NCI-H1105 (cell line): ENCODE measurements at regions not wholly inside any gene's neighbourhood (a gene's known extent, or its start where the extent isn't known, plus 50 kb on each side); places are given as distances from the start of the nearest gene placed in this dataset.

Source experiments
- DNase-seq: peaks from one replicate; lab custom pipeline; 2025; lab: John Stamatoyannopoulos, UW

DNA sequence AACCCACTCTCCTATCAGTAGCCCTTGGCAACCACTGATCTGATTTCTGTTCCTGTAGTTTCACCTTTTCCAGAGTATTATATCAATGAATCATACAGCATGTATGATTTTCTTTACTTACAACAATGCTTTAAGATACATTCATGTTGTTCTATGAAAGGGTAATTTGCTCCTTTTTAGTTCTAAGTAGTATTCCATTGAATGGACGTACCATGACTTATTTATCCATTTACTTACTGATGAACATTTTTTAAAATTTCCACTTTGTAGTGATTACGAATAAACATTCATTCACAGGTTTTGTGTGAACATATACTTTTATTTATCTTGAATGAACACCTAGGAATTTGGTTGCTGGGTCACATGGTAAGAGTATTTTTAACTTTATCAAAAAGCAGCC lies 620.8 kb downstream of the HTR1A start:
- DNase-seq: no peak

GRCh38 chr5:63323926-63324325 lies 638.3 kb downstream of the HTR1A start:
- DNase-seq: no peak

- no peak for DNase-seq
Measured at GRCh38 chr5:63314551-63314950, 647.7 kb downstream of the HTR1A start.

- DNase-seq: no peak
Measured at GRCh38 chr5:63310644-63311043, 651.6 kb downstream of the HTR1A start.

DNA sequence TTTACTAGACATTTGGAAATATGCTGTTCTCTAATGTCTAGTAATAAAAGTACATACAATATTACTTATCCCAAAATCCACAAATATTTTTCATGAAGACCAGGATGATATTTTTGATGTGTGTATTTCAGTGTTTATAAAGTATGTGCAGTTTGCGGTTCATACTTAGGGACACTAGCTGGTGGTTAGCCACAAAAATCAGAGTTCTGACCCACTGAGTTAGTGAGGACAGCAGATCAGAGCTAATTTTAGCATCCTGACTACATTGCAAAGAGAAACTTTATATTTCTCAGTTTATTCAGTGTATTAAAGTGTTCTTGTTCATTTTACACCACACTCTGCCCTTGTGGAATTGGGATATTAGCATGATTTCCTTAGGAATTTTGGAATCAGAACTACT lies 655.3 kb downstream of the HTR1A start:
- no peak for DNase-seq

- DNase-seq: no peak
Measured at GRCh38 chr5:63293317-63293716, 668.9 kb downstream of the HTR1A start.

GRCh38 chr5:63286724-63287123 lies 675.5 kb downstream of the HTR1A start:
- no peak for DNase-seq

DNA sequence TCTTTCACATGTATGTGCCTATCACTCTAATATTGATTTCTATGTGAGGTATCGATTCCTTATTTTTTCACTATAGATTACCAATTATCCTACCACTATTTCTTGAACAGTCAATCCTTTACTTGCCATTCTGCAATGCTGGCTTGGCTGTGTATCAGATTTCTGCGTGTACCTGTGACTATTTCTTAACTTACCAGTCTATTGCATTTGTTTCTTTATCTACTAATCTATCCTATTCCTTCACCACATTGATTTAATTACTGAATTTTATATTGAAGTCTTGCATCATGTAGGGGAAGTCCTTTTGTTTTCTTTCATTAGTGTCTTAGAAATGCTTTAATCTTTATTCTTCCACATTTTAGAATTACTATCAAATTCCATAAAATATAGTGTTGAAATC lies 684.8 kb downstream of the LRRC70 start:
- no peak for DNase-seq

- no peak for DNase-seq
Measured at GRCh38 chr5:63262185-63262981, 683.8 kb downstream of the LRRC70 start.

DNA sequence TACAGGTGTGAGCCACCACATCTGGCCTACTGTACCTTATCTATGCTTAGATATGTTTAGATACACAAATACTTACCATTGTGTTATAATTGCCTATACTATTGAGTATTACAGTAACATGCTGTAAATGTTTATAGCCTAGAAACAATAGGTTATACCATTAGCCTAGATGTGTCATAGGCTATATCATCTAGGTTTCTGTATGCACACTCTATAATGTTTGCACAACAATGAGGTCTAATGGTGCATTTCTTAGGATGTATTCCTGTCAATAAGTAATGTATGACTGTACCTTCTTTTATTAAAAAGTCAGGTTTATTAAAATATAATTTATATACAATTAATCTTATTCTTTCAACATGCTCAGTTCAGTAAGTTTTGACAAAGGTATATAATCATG lies 683.1 kb downstream of the LRRC70 start:
- DNase-seq: no peak

DNA sequence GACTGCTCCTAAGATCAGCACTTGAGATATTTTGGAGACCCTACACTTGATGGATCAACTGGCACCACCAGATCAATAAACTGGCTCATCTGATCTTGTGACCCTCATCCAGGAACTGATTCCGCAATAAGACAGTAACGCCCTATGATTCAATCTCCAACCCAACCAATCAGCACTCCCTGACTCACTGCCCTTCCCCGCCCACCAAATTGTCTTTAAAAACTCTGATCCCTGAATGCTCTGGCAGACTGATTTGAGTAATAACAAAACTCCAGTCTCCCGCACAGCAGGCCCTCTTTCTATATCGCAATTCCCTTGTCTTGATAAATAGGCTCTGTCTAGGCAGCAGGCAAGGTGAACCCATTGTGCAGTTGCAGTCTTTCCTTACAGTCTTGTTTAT lies 677.0 kb downstream of the LRRC70 start:
- DNase-seq: no peak

GRCh38 chr5:63250939-63251338 lies 672.3 kb downstream of the LRRC70 start:
- no peak for DNase-seq

DNA sequence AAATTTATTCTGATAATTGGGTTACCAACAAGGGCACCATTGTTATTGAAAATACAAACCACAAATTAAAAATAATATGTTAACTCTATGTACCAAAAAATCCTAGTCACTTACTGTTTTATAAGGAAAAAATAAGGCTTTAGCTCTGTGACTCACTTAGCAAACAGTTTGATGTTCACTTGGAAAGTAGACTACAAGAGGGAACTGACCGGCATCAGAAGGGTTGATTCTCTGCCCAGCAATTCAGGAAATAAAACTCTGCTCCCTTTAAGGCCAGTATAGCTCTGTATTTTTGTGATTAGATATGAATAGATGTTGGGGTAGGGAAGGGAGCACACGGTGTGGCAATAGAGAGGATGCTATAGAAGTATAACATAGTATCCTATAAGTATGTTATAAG lies 671.3 kb downstream of the LRRC70 start:
- no peak for DNase-seq

- DNase-seq: no peak
Measured at GRCh38 chr5:63247651-63248050, 669.0 kb downstream of the LRRC70 start.

DNA sequence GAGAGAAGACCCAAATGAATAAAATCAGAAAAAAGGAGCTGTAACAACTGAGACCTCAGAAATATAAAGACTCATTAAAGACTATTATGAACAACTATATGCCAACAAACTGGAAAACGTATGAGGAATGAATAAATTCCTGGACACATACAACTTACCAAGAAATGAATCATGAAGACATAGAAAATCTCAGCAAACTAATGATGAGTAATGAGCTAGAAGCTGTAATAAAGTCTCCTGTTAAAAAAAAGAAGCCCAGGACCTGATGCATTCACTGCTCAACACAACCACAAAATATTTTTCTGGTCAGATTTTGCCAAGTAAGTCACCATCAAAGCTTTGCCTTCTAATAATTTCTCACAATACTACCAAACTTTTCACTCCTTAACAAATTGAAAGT lies 666.7 kb downstream of the LRRC70 start:
- DNase-seq: no peak

DNA sequence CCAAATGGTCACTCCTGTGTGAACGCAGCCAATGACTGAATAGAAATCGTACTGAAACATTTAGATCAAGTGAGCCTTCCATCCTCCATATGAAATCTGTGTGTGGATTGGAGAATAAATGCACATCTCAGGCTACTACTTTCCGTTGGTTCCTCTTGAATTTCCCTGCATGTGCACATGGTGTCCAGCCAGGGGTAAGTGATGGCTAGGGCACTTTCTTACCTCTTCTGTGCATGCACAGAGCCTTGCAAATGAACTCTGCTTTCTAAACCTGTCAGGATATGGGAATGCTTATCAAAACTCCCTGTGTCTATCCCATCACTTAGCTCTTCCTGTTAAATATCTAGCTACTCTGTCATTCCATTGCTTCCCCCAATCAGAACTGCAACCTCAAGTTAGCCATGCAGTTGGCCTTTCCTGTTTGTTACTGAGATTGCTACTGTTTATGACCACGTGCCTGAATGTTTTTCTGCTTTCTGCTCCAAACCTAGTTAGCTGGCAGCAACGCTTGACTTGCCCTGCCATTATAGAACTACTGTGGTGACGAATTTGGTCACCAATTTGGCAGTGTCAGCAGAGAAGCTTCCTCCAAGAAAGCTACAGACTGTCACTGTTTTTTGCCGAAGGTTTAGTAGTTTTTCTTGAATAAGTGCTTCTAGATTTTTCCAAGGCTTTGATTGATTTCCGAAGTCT lies 661.6 kb downstream of the LRRC70 start:
- no peak for DNase-seq

DNA sequence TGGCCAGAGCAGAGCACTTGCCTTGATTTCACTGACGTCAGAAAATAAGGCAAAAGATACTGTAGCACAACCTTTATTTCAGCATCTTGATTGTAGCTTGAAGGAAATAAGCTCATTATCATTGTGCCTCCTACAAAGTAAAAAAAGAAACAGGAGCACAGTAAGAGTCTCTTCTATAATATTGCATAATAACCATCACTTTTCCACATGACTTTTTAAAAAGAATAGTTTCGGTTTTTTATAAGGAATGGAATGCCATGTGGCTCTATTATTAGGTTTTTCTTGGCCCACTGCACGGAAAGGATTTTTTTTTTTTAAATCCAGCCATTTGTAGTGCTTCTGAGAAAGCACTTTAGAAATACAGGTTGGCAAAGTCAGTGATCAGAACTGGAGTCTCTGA lies 655.3 kb downstream of the LRRC70 start:
- DNase-seq: no peak

GRCh38 chr5:63233361-63233760 lies 654.7 kb downstream of the LRRC70 start:
- no peak for DNase-seq

DNA sequence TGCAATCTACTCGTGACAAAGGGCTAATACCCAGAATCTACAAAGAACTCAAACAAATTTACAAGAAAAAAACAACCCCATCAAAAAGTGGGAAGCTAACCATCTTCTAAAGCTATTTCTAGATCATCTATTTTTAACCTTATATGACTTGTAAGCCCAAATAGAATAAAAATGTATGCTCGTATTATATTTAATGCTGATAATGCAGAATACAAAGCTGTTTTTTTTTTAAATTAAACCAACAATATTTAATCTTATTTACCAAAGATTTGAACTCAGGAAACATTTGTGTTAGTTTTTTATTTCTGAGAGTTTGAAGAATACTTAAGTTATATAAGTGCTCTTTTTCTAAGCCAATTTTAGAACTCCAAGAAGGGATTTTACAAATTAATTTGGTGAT lies 652.1 kb downstream of the LRRC70 start:
- DNase-seq: no peak

GRCh38 chr5:63228154-63228553 lies 649.5 kb downstream of the LRRC70 start:
- DNase-seq: no peak

GRCh38 chr5:63220244-63220643 lies 641.6 kb downstream of the LRRC70 start:
- DNase-seq: no peak

- DNase-seq: no peak
Measured at GRCh38 chr5:63217422-63217821, 638.8 kb downstream of the LRRC70 start.

DNA sequence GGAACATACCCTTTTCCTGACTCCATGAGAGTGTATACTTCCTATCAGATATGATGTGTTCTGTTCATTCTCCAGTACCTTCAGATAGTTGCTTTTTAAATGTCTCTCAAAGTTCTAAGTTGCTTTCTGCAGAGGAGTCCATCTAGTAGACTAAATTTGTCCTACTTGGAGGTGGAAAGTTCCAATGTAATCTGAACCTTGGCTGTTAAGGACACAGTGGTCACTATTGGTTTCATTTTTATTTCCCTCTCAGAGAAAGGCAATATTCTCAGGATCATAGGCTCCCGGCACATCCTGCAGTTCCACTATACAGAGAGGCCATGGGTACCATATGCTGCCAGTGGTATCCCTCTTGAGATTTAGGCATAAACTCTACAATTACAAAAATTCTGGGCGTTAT lies 634.6 kb downstream of the LRRC70 start:
- DNase-seq: no peak
